Kidney (tissue), 13 donors: ENCODE measurements at regions not wholly inside any gene's neighbourhood (a gene's known extent, or its start where the extent isn't known, plus 50 kb on each side); places are given as distances from the start of the nearest gene placed in this dataset.
A peak's percentile ranks its signal among the peaks of the same experiment; 100 is the strongest.

Experiments used
- DNase-seq, 5 donors: peaks; one replicate each; pipeline ENCODE4 v3.0.0-alpha.2; 2013 to 2020
- FAIRE-seq: peaks from 2 replicates; lab custom pipeline; 2012; peaks lifted over from hg19 to GRCh38; lab: Jason Lieb, UNC
- H3K27ac ChIP-seq, 2 donors: one replicate each; pipeline ENCODE4 v1.7.0; 2013; ENCODE audit warnings: low read depth in 2 of 2, low read length in 2 of 2, inconsistent platforms in 1 of 2
- H3K27me3 ChIP-seq: one replicate; pipeline ENCODE4 v1.7.1; 2013; ENCODE audit warnings: low read length, inconsistent platforms; ENCODE audit not compliant: control insufficient read depth, insufficient read depth
- H3K36me3 ChIP-seq, 3 donors: one replicate each; pipeline versions ENCODE4 v1.7.0 to v1.7.1; 2013; ENCODE audit warnings: low read length in 3 of 3, control low read depth in 1 of 3, inconsistent platforms in 1 of 3; ENCODE audit not compliant: insufficient read depth in 3 of 3, control insufficient read depth in 2 of 3
- H3K4me1 ChIP-seq, 3 donors: one replicate each; pipeline versions ENCODE4 v1.7.0 to v1.7.1; 2013; ENCODE audit warnings: low read length in 3 of 3, inconsistent platforms in 1 of 3, low read depth in 1 of 3; ENCODE audit not compliant: control insufficient read depth in 2 of 3, insufficient read depth in 2 of 3
- H3K4me3 ChIP-seq, 3 donors: one replicate each; pipeline versions ENCODE4 v1.7.0 to v1.8.1; 2013; ENCODE audit warnings: low read length in 3 of 3, control low read depth in 1 of 3, inconsistent platforms in 1 of 3
- H3K9ac ChIP-seq, 3 donors: one replicate each; pipeline versions ENCODE4 v1.7.0 to v1.7.1; 2013; ENCODE audit warnings: low read length in 3 of 3, control low read depth in 1 of 3, inconsistent platforms in 1 of 3
- H3K9me3 ChIP-seq, 3 donors: one replicate each; pipeline versions ENCODE4 v1.7.0 to v1.7.1; 2013; ENCODE audit warnings: low read length in 3 of 3, control low read depth in 1 of 3, inconsistent platforms in 1 of 3; ENCODE audit not compliant: control insufficient read depth in 2 of 3, insufficient read depth in 1 of 3
- intact Hi-C: fragments of 100-400 bp; cut with DNase I; formaldehyde crosslinking; loops from one replicate; pipeline ENCODE4 v1.11.1; 2022
- TF ChIP-seq, protein P1 (sequence below): IDR thresholded peaks from 3 replicates; pipeline ENCODE4 v1.5.1; 2012; ENCODE audit warnings: mild to moderate bottlenecking, moderate library complexity, borderline replicate concordance; ENCODE audit not compliant: insufficient read depth; ENCODE audit errors: extremely low read depth
- donor health status: control.
- donor health status: control.
- donor health status: control.
- donor health status: control.
- donor health status: control.
- donor health status: DM: yes; HTN: yes; CAD: no.
- donor health status: Normal renal cell carcinoma (clear cell type).

- no peaks in the 10 kb centered on the region for H3K9me3 ChIP-seq
- intact Hi-C loops, result no loop called here
- FAIRE-seq (no peak), DNase-seq (no peak)
- no peak overlapping the region for H3K27ac ChIP-seq
- H3K4me3 ChIP-seq, result no peak overlapping the region
- TF ChIP-seq, protein P1, sequence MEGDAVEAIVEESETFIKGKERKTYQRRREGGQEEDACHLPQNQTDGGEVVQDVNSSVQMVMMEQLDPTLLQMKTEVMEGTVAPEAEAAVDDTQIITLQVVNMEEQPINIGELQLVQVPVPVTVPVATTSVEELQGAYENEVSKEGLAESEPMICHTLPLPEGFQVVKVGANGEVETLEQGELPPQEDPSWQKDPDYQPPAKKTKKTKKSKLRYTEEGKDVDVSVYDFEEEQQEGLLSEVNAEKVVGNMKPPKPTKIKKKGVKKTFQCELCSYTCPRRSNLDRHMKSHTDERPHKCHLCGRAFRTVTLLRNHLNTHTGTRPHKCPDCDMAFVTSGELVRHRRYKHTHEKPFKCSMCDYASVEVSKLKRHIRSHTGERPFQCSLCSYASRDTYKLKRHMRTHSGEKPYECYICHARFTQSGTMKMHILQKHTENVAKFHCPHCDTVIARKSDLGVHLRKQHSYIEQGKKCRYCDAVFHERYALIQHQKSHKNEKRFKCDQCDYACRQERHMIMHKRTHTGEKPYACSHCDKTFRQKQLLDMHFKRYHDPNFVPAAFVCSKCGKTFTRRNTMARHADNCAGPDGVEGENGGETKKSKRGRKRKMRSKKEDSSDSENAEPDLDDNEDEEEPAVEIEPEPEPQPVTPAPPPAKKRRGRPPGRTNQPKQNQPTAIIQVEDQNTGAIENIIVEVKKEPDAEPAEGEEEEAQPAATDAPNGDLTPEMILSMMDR, result peak; percentile 33
- H3K27me3 ChIP-seq, result no peaks in the 10 kb centered on the region
- H3K36me3 ChIP-seq, result no peaks in the 10 kb centered on the region
- peaks cover 0 to 2% (median 0%) of the 10 kb centered on the region in 3 donors for H3K4me1 ChIP-seq
- no peak overlapping the region for H3K9ac ChIP-seq
These were observed 69.3 kb upstream of the ATL2 start for GRCh38 chr2:38446418-38446817.

GRCh38 chr2:38444247-38444646, 67.2 kb upstream of the ATL2 start:
- no peaks in the 10 kb centered on the region for H3K27me3 ChIP-seq
- no peak overlapping the region for H3K4me3 ChIP-seq
- H3K27ac ChIP-seq, result no peak overlapping the region
- H3K9me3 ChIP-seq, result no peaks in the 10 kb centered on the region
- FAIRE-seq, result no peak
- peaks cover 0 to 4% (median 0%) of the 10 kb centered on the region in 3 donors for H3K4me1 ChIP-seq
- intact Hi-C loops, result no loop called here
- TF ChIP-seq, protein P1, result no peak
- DNase-seq, result no peak
- H3K9ac ChIP-seq, result no peak overlapping the region
- H3K36me3 ChIP-seq, result no peaks in the 10 kb centered on the region

DNA sequence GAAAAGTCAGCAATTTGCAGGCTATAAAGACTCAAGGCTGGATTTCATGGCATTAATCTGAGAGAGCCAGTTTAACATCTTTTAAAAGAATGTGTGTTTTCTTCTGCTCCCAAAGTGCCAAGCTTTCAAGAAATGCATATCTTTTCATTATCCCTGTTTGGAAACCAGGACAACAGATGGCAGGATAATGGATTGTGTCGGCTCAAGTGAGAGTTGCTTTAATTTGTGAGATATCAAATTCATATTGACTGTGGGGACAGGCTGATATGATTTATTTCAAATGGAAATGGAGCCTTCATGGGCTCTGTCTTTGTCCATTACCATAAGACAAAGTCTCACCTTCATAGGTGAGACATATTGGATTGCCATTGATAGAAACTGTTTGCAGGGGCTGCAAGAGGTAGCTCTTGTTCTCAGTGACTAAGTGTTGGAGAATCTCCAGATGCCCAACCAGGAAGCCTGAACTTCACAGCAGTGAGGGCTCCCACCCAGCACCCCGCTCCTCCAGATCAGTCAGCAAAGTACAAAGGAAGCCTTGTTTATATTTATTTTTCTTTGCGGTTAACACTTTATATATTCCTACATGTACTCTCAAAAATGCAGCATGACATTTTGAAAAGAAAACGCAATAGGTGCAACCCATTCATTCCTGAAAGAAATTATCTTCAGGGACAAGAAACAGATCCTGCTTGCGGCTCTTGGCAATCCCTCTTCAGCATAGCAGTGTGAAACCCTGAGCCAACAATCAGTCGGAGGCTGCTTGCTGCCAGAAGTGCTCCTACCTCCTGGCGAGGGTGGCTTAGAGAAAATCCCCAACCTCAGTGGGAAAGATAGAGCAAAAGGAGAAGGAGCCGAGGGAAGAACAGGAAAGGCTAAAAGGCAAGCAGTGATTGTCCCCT, 65.8 kb upstream of the ATL2 start:
- no peak for DNase-seq
- peaks cover 0 to 4% (median 2%) of the 10 kb centered on the region in 3 donors for H3K4me1 ChIP-seq
- intact Hi-C loops, result no loop called here
- H3K27ac ChIP-seq, result no peak overlapping the region
- TF ChIP-seq, protein P1, result no peak
- H3K36me3 ChIP-seq, result no peaks in the 10 kb centered on the region
- H3K9ac ChIP-seq, result no peak overlapping the region
- no peaks in the 10 kb centered on the region for H3K9me3 ChIP-seq
- FAIRE-seq, result no peak
- no peaks in the 10 kb centered on the region for H3K27me3 ChIP-seq
- H3K4me3 ChIP-seq, result no peak overlapping the region
